GM19238 (cell line): ENCODE measurements at regions not wholly inside any gene's neighbourhood (a gene's known extent, or its start where the extent isn't known, plus 50 kb on each side); places are given as distances from the start of the nearest gene placed in this dataset.
"Not testable (repeated sequence)": the region's sequence is repeated elsewhere in the genome, so short reads cannot be mapped to it uniquely, and the experiment has no call there.

Experiments used
- DNase-seq: peaks from one replicate; pipeline ENCODE4 v3.0.0; 2011; ENCODE audit warnings: low spot score; ENCODE audit not compliant: insufficient read length

- DNase-seq = no peak
Observed at GRCh38 chr2:56510610-56511009, 326.8 kb downstream of the CCDC85A start.

GRCh38 chr2:56515399-56515798, 331.6 kb downstream of the CCDC85A start:
- DNase-seq = no peak

- DNase-seq = no peak
Observed at GRCh38 chr2:56519806-56520205, 336.0 kb downstream of the CCDC85A start.

- DNase-seq = no peak
Observed at GRCh38 chr2:56522605-56523089, 338.9 kb downstream of the CCDC85A start.

- no peak for DNase-seq
Observed at GRCh38 chr2:56523816-56524215, 340.0 kb downstream of the CCDC85A start.

- no peak for DNase-seq
Observed at GRCh38 chr2:56531668-56532420, 348.1 kb downstream of the CCDC85A start.

GRCh38 chr2:56534321-56534720, 350.5 kb downstream of the CCDC85A start:
- DNase-seq = no peak

GRCh38 chr2:56537756-56538155, 354.0 kb downstream of the CCDC85A start:
- DNase-seq = no peak

GRCh38 chr2:56539618-56540017, 355.8 kb downstream of the CCDC85A start:
- no peak for DNase-seq

GRCh38 chr2:56540467-56540866, 356.7 kb downstream of the CCDC85A start:
- no peak for DNase-seq

- DNase-seq = no peak
Observed at GRCh38 chr2:56540916-56541315, 357.1 kb downstream of the CCDC85A start.

- DNase-seq = no peak
Observed at GRCh38 chr2:56542213-56542612, 358.4 kb downstream of the CCDC85A start.

- no peak for DNase-seq
Observed at GRCh38 chr2:56565143-56565542, 381.4 kb downstream of the CCDC85A start.

GRCh38 chr2:56571074-56571473, 387.3 kb downstream of the CCDC85A start:
- no peak for DNase-seq

GRCh38 chr2:56576001-56576400, 392.2 kb downstream of the CCDC85A start:
- no peak for DNase-seq

GRCh38 chr2:56580242-56580641, 396.5 kb downstream of the CCDC85A start:
- no peak for DNase-seq

- no peak for DNase-seq
Observed at GRCh38 chr2:56582570-56582969, 398.8 kb downstream of the CCDC85A start.

- no peak for DNase-seq
Observed at GRCh38 chr2:56583796-56584315, 400.1 kb downstream of the CCDC85A start.

GRCh38 chr2:56587456-56587855, 403.7 kb downstream of the CCDC85A start:
- DNase-seq = no peak

GRCh38 chr2:56589194-56589593, 405.4 kb downstream of the CCDC85A start:
- no peak for DNase-seq

GRCh38 chr2:56589835-56590234, 406.0 kb downstream of the CCDC85A start:
- no peak for DNase-seq

GRCh38 chr2:56590611-56591010, 406.8 kb downstream of the CCDC85A start:
- no peak for DNase-seq

GRCh38 chr2:56606086-56606485, 422.3 kb downstream of the CCDC85A start:
- not testable (repeated sequence) for DNase-seq
